ENCODE measurements at regions not wholly inside any gene's neighbourhood (a gene's known extent, or its start where the extent isn't known, plus 50 kb on each side); places are given as distances from the start of the nearest gene placed in this dataset.

DNA sequence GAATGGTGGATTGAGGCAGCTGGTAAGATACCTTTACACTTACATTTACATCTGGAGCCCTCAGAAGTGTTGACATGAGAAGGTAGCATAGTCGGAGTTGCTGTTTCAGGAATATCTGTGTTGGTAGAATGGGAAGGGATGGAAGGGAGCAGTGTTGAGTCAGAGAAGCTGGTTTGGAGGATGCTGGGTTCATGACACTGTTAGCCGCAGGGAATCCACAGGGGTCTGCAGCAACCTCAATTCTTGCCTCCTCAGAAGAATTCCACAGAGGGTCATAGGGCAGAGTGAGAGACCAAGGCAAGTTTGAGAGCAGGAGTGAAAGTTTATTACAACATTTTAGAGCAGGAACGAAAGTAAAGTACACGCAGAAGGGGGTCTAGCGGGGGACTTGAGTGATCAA lies 536.8 kb downstream of the QKI start:
- no peak for DNase-seq (ENCODE audit: low read depth)

DNA sequence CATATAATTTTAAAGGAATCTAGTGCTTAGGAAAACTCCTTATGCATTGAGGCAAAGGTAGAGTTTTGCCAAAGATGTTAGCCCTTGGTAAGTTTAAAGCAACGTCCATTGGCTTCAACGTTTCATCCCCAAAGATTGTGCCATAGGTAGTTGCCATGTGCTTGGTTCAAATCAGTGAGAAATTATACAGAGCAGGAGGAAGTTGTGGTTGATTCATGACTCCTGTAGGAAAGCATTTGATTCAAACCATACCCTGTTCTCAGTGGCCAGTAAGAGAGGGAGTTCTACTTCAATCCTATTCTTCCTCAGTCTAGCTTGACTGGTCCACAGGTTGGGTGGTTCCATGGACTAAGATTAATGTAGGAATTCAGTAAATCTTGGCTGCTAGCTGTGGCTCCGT lies 535.6 kb downstream of the QKI start:
- no peak for DNase-seq (ENCODE audit: low read depth)

DNA sequence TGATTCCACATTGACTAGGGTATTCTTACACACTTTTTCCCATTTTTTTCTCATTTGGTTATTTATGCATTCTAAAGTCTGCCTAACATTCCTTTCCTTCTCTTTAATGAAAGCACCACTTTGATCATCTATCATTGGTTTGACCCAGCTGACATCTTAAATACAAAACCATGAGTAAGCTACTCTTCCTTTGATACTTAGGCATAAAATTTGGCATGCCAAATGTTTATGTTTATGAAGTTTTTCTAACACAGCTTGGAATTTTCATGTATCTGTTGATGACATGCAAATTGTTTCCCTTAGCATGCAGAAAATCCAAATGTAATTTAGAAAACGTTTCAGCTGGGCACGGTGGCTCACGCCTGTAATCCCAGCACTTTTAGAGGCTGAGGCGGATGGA lies 534.9 kb downstream of the QKI start:
- no peak for DNase-seq (ENCODE audit: low read depth)

DNA sequence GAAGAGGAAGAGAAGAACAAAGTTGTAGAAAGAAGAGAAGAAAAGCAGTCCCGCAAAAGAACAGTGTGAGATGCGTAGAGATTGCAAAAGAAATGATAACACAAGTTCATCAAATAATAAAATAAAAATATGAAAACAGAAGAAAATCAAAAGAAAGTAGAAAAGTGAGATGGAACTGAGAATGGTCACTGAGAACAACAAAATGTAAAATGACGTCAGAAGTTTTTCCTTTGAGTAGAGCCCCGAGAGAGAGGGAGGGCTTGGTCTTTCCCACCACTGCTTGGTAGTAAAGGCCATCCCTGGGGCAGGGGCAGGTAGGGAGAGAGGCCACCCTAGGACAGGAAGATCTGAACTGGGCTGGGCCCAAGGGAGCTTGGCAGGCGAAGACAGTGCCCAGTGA lies 533.7 kb downstream of the QKI start:
- DNase-seq (ENCODE audit: low read depth), result no peak

DNA sequence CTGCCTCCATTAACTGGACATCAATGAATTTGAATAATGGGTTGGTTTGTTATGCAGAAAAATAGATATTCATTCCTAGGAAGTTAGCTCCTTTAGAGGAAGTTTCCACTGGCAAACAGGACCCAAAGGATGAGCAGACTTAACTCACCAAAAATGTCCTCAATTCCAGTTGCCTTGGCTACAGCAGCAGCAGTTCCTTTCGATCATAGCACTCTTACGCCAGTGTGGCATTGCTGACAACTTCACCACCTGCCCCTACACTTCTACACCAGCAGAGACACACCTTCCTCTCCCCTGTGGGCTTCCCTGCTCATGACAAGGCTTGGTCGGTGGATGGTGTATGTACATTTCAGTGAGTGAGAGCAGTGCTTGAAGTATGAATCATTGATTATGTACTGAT lies 532.8 kb downstream of the QKI start:
- no peak for DNase-seq (ENCODE audit: low read depth)

DNA sequence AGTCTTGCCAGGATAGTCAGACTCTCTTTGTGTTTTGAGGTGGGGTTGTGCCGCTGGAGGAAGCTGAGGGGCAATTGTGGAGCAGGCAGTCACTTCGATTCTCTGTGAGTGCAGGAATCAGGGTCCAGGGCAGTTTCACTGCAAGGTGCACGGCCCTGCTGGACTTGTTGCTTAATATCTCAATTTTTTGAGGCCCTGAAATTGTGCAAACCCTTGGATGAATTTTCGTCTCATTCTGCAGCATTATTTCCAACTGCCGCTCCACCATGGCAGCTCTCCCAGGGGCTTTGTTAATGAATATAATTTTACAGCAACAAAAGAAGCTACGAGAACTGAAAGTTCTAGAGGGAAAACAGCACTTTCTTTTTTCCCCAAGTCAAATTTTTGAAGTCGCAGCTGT lies 531.9 kb downstream of the QKI start:
- DNase-seq (ENCODE audit: low read depth), result no peak

DNA sequence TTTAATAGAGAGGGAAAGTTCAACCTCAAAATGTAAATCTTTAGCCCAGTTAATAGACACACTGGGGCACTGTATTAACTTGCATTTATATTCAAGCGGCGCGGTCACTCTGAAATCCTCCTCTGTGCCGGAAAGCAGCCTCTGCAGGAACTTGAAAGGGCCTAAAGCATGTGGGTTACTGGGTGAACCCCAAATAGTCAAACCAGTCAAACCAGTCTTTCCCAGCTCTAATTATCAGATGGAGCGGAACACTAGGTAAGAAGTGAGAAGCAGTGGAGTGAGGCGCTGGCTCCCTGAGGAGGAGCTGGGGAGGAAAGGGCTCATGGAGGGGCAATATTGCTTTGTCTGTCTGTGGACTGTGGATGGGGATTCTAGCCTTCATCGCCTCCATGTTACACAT lies 531.3 kb downstream of the QKI start:
- no peak for DNase-seq (ENCODE audit: low read depth)

DNA sequence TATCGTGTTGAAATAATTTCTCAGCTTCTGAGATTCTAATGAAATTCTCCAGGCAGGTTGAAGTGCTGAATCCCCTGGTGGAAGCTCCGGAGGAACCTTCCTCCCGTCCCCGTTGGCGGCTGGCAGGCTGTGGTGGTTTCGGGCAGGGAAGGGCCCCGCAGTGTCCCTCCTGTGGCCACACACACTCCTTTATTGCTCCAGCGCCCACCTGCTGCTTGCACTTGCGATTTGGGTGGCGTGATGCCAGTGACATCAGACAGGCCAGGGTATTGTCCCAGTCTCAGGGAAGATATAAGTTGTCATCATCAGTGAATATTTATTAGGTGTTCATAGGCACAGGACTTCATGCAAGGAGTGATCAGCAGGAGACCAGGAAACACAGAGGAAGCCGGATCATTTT lies 530.4 kb downstream of the QKI start:
- no peak for DNase-seq (ENCODE audit: low read depth)

DNA sequence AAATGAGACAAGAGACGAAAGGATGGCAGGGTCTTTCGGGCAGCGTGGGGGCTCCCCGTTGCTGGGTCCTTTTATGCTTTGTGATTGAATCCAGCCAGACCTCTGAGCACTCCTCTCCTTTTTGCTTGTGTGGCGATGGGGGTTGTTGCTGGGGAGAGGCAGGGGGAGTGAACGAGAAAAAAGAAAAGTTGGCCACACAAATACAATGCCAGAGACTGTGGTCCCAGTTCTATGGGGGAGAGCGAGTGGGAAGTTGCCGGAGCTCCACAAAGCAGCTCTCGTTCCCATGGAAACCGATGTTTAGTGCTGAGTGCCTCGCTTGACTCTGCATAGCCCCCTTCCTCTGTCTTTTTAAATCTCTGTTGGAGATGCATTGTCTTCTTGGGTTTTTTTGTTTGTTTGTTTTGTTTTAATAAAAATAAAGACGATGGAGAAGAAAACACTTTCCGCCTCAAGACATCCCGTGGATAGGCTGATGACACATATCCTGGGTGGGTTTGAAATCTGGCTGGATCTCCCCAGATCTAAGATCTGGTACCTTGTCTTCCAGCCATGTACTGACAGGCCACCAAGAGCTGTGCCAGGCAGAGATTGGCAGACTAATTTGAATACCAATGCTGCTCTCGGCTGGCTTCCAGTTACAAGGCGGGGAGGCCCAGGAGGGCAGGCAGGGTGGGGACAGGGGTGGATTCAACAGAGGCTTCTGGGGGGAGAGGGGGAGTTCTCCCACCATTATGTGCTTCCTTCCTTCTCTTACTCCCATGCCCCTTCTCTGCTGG lies 529.3 kb downstream of the QKI start:
- no peak for DNase-seq (ENCODE audit: low read depth)

DNA sequence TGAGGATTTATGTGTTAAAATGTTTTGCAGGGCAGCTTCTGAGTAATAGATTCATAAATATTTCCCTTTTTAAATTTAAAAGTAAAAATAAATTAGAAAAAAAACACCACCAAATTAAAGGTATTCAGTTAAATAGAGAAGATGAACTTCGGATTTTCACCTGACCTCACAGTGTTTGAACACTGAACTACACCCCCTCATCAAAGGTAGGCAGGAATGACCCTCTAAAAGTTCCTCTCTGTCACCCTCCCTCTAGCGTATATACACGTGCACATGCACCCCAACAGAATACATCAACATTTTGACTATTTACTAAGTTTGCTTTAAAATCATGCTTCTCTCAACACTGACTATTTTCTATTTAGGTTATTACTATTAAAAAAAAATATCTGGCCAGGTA lies 528.3 kb downstream of the QKI start:
- DNase-seq (ENCODE audit: low read depth), result no peak

DNA sequence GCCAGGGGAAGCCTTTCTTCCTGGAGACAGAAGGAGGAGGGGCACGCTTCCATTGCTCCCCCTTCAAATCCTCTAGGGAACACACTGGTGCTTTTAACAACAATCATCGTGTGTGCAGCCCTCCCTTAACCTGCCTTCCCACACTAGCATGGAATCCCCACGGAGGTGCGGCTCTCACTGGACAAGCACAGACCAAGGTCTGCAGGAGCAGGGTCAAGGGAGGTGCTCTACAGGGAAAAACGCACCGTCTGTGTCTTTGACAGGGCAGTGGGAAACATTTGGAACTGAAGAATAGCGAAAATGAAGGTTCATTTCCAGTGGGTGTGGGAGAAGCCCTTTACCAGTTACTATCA lies 527.1 kb downstream of the QKI start:
- no peak for DNase-seq (ENCODE audit: low read depth)

DNA sequence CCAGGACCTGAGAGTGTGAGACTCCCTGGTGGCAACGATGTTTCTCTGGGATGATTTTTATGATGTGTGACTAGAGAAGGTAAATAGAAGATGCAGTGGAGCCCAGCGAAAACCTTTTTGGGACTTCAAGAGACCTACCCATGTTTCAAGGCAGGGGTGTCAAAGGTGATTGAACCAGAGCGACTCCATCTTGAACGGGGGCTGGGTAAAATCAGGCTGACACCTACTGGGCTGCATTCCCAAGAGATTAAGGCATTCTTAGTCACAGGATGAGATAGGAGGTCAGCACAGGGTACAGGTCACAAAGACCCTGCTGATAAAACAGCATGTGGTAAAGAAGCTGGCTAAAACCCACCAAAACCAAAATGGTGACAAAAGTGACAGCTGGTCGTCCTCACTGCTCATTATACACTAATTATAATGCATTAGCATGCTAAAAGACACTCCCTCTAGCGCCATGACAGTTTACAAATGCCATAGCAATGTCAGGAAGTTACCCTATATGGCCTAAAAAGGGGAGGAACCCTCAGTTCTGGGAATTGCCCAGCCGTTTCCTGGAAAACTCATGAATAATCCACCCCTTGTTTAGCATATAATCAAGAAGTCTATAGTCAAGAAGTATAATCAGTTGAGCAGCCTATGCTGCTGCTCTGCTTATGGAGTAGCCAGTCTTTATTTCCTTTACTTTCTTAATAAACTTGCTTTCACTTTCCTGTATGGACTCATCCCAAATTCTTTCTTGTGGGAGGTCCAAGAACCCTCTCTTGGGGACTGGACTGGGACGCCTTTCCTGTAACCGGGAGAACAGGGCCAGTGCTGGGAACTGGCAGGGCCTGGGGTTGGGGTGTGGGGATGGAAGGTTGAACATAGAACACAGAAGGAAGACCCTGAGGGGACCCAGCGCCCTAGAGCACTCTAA lies 526.4 kb downstream of the QKI start:
- DNase-seq (ENCODE audit: low read depth), result no peak

DNA sequence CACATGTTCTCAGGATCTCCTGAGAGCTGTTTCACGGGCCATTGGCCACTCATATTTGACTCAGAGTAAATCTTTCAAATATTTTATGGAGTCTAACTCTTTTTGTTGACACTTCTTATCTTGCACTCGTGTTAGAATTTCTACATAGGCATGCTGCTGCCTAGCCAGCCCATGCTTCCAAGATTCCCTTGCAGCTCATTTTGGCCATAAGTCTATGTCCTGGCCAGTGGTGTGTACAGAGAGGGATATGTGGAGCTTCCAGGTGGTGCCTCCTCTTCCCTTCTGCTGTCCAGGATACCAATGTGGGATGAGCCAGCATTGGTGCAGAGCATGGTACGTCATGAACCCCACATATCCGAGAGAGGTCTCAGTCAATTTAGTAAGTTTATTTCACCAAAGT lies 522.6 kb downstream of the QKI start:
- DNase-seq (ENCODE audit: low read depth), result no peak

DNA sequence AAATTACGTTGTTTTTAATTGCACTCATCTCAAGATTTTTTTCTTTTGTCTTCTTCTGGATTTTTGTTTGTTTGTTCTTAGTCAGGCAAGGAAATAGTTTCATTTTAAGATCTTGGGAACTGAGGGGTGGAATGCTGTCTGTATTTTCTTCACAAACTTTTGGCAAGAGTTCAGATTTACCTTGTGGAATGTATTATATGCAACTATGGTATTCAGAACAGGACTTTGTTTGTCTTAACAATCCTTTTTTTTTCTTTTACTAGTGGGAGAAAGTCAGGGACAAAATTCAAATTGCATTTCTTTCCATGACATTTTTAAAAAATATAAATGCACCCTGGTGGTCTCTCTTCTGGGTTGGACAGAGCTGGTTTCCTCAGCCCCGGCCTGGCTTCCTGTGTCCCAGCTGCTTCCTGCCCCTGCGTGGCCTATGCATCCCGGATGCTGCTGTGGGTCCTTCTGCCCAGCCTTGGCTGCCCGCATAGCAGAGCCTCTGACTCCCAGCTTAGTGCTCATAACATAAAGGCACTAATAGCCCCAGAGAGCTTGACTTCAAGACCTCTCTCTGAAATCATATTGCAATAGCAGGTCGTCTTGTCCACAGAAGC lies 520.7 kb downstream of the QKI start:
- DNase-seq (ENCODE audit: low read depth), result no peak

DNA sequence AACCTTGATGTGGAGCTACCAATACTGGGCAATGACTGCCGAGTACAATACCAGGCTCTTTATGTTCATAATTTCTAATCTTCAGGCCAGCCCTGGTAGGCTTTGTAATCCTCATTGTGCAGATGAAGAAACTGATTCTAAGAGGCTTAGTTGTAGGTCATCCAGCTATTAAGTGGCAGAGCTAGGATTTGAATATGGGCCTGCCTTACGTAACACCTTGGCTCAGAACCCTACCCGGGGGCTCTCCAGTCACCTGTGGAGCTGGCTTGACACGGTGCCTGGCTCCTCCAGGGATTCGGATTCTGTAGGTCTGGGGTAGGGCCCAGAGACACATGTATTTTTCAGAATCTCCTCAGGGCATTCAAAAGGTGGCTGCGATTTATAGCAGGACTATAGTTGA lies 515.5 kb downstream of the QKI start:
- no peak for DNase-seq (ENCODE audit: low read depth)

DNA sequence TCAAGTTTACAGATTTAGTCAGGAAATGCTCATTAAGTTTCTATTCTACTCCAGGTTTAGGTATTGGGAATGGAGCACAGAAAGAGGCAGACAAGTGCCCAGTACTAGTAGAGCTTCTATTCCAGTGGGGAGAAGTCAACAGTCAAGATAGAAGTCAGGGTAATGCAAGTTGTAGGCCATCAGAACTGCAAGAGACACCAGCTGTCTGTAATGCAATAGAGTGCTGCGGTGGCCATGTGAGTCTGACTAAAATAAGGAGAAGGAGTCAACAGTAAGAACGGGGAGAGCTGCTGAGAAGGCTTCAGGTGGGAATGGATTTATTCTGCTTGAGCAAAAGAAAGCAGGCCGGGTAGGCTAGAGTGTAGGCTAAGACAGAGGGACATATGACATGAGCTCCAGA lies 515.0 kb downstream of the QKI start:
- DNase-seq (ENCODE audit: low read depth), result no peak

DNA sequence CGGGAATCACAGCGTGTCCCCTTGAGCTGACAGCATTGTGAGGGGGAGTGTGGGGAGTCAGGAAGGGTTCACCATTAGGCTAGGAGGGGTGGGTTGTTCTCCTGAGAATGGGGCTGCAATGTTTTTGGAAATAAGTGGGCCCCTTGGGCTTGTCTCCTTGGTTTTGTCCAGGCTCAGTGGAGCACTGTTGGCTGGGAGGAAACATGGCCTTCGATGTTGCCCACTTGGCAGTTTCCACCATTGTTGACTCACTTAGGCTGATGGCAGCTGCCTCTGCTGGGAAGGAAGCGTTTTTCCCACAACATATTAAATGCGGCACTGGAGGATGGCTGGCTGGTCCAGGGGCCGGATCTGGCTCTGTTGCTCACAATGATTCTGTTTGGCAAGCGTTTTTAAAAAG lies 512.1 kb downstream of the QKI start:
- DNase-seq (ENCODE audit: low read depth), result no peak

DNA sequence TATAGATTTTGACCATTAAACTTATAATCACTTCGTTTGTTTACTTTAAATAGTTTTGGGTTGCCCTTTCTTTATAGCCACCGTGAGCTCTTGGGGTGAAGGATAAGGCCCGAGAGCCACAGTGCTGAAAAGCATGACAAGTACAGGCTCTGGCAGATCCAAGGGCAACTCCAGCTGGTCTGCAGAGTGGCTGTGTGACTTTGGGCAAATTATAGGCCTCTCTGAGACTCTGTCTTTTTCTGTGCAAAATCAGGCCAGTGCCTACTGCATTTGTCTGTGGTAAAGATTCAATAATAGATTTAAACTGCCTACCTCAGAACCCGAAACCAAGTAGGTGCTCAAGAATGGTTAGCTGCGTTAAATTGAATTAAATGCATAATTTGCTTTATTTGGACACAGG lies 511.3 kb downstream of the QKI start:
- no peak for DNase-seq (ENCODE audit: low read depth)

DNA sequence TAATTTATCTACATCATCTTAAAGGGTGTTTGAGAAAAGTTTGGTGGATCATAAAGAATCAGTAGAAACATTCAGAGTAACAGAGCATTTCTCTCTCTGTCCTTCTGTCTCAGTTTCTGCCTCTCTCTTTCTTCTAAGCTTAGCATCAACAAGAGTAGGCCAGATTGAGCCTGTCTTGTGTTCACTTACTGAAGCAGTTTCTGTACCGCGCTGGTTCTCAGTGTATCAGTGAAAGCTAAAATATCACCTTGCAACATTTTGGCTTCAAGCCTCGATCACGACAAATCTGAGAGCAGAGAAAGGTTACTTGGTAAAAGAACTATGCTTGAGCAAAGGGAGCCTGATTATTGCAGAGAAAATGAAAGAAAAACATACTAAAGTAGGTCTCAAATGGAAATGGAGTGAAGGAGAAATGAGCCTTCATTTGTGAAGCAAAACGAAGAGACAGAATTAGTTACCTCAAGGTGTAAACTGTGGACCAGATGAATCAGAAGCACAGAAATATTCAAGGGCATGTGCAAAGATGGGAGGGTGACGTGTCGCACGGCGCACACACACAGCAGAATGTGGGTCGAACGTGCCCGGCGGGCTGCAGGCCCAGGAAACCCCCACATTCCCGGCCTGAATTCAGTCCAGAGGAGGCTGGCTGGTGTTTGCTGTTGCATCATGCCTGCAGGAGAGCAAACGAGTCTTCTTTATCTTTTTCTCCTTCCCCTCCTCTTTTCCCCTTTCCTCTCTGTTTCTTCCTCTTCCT lies 509.3 kb downstream of the QKI start:
- no peak for DNase-seq (ENCODE audit: low read depth)

DNA sequence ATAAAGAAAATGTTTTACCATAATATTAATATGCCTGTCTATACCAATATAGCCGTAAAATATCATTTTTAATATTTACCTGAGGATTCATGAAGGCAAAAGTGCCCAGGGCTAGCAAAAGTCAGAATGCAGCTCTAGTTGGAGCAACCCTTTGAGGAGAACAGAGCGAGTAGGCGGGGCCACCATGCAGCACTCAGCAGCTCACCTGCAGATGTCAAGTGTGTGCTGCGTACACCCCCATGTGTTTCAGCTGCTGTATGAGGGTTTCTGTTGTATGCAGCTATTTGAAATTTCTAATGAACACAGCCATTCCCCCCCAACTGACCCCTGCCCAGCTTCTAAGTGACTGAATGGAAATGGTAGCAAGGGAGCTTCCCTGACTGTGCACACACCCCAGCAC lies 508.0 kb downstream of the QKI start:
- DNase-seq (ENCODE audit: low read depth), result no peak

DNA sequence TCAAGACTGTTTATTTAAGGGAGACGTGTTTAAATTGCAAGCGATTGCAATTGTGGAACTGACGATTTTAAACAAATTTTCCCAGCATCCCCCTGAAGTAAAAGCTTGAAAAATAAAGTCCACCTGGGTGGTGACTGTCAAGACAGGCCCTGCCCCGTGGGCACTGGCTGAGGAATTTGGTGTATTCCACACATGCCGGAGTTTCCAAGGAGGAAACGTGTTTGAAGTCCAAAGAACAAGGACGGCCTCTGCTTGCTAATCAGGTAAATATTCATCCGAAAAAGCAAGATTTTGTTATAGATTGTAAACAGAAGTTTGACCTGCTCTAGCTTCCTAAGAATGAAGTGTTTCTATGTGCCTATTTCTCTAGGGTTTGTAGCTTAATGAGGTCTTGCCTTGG lies 505.1 kb downstream of the QKI start:
- no peak for DNase-seq (ENCODE audit: low read depth)

DNA sequence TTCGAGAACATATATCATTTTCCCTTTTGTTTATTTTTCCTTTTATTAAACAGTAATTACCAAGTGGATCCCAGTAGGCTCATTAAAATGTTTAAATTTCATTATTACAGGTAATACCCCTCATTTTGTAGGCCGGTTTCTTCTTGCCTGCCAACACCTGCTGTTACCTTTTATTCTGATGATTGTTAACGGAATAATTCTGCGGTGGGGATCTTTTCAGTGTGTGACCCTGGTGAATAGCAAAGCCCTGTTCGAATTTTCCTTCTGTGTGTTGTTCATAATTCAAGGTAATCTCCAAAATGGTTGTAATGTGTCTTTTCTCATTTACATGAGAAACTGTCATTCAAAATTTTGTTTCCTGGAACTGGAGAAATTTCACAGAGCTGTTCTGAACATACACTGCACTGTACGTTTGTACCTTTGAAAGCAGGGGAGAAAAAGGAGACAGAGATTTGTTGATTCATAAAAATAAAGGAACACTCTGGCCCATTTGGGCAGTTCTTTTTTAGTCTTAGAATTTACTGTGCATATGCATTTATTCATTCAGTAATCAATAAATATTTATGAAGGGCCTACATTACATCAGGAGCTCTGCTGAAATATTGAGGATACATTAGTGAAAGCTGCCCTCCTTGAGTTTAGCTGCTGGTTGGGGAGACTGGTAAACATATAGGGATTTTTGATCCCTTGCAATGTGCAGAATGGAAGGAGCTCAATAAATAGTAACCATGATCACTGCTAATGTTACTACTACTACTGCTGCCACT lies 502.0 kb downstream of the QKI start:
- DNase-seq (ENCODE audit: low read depth), result no peak

Measured in activated T-cell treated with anti-CD3 and anti-CD28 coated beads for 24 hours (primary cell).